Small intestine (tissue), 7 donors: ENCODE measurements at regions not wholly inside any gene's neighbourhood (a gene's known extent, or its start where the extent isn't known, plus 50 kb on each side); places are given as distances from the start of the nearest gene placed in this dataset.

Source experiments
- DNase-seq, 2 donors: peaks; one replicate each; pipeline versions ENCODE4 v3.0.0 to v3.0.0-alpha.2; 2013
- FAIRE-seq: peaks from 2 replicates; lab custom pipeline; 2012; peaks lifted over from hg19 to GRCh38; lab: Jason Lieb, UNC
- H3K27ac ChIP-seq, 3 donors: one replicate each; pipeline ENCODE4 v1.5.1; 2013; ENCODE audit warnings: low read length in 2 of 3, mild to moderate bottlenecking in 2 of 3, control low read depth in 1 of 3, inconsistent platforms in 1 of 3, low read depth in 1 of 3, moderate library complexity in 1 of 3
- H3K27me3 ChIP-seq, 3 donors: one replicate each; pipeline ENCODE4 v1.6.1; 2013; ENCODE audit warnings: low read length in 3 of 3, inconsistent platforms in 1 of 3; ENCODE audit not compliant: control insufficient read depth in 3 of 3, insufficient read depth in 3 of 3
- H3K36me3 ChIP-seq, 3 donors: one replicate each; pipeline ENCODE4 v1.6.1; 2013; ENCODE audit warnings: low read length in 3 of 3, inconsistent platforms in 1 of 3, low read depth in 1 of 3, mild to moderate bottlenecking in 1 of 3, moderate library complexity in 1 of 3; ENCODE audit not compliant: control insufficient read depth in 3 of 3, insufficient read depth in 2 of 3
- H3K4me1 ChIP-seq, 3 donors: one replicate each; pipeline ENCODE4 v1.6.1; 2013; ENCODE audit warnings: low read length in 2 of 3, inconsistent platforms in 1 of 3, low read depth in 1 of 3, mild to moderate bottlenecking in 1 of 3, moderate library complexity in 1 of 3; ENCODE audit not compliant: control insufficient read depth in 3 of 3, insufficient read depth in 2 of 3
- H3K4me3 ChIP-seq, 3 donors: one replicate each; pipeline ENCODE4 v1.5.1; 2013; ENCODE audit warnings: low read length in 3 of 3, control low read depth in 1 of 3, inconsistent platforms in 1 of 3, low read depth in 1 of 3, mild to moderate bottlenecking in 1 of 3, moderate library complexity in 1 of 3
- H3K9me3 ChIP-seq, 2 donors: one replicate each; pipeline ENCODE4 v1.6.1; 2013; ENCODE audit warnings: low read depth in 1 of 2, low read length in 1 of 2; ENCODE audit not compliant: control insufficient read depth in 2 of 2, insufficient read depth in 1 of 2
- WGBS, 3 donors: extraction: QIAGEN DNeasy Blood & Tissue Kit; methylation state at CpG; one replicate each; pipeline ENCODE4 v1.1.7; 2013; 5-methylcytosine and 5-hydroxymethylcytosine counted together
- donor health status: healthy with polysubstance abuse.
- donor health status: control.
- donor health status: control.
- donor health status: Bipolar disorder and iron deficiency.
- donor health status: healthy.

DNA sequence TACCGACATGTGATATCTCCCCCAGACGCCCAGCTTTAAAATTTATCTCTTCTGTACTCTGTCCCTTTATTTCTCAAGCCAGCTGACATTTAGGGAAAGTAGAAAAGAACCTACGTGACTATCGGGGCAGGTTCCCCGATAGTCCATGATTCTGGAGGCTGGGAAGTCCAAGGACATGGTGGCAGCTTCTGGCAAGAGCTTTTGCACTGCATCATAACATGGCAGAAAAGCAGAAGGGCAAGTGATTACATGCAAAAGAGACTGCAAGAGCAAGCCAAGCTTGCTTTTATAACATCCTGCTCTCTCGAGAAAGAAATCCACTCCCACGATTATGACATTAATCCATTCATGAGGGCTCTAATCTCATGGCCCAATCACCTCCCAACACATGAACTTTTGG lies 113.2 kb downstream of the CD164 start:
- H3K27ac ChIP-seq = no peak overlapping the region
- 95 to 97% (median 96%) methylated on average over 7 of the region's 7 CpGs for WGBS, 3 donors
- no peak for FAIRE-seq
- H3K4me3 ChIP-seq = no peak overlapping the region
- no peaks in the 10 kb centered on the region for H3K4me1 ChIP-seq
- no peaks in the 10 kb centered on the region for H3K36me3 ChIP-seq
- no peak for DNase-seq
- H3K27me3 ChIP-seq = no peaks in the 10 kb centered on the region
- peaks cover 0 to 16% of the 10 kb centered on the region in 2 donors for H3K9me3 ChIP-seq

DNA sequence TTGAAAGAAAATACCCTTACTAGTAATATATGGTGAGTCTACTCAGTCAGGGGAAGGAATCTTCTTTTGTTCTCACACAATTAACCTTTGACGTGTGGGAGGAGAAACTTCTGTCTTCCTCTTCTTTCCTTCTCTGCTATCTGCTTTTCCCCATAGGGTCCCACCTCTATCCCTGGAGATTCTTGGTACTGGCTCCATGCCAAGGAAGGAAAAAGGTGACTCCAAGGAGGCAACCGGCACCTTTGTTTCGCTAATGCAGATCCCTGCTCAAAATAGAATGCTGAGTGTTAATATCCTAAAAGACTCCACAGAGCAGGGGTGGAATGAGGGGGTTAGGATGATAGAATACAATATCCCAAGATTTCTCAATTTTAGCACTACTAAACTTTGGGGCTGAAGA lies 116.7 kb downstream of the CD164 start:
- H3K27me3 ChIP-seq = no peaks in the 10 kb centered on the region
- no peaks in the 10 kb centered on the region for H3K36me3 ChIP-seq
- no peaks in the 10 kb centered on the region for H3K4me1 ChIP-seq
- H3K9me3 ChIP-seq = peaks cover 0 to 12% of the 10 kb centered on the region in 2 donors
- WGBS, 3 donors = 87 to 92% (median 87%) methylated on average over 3 of the region's 3 CpGs
- DNase-seq = no peak
- H3K27ac ChIP-seq = no peak overlapping the region
- no peak for FAIRE-seq
- no peak overlapping the region for H3K4me3 ChIP-seq

DNA sequence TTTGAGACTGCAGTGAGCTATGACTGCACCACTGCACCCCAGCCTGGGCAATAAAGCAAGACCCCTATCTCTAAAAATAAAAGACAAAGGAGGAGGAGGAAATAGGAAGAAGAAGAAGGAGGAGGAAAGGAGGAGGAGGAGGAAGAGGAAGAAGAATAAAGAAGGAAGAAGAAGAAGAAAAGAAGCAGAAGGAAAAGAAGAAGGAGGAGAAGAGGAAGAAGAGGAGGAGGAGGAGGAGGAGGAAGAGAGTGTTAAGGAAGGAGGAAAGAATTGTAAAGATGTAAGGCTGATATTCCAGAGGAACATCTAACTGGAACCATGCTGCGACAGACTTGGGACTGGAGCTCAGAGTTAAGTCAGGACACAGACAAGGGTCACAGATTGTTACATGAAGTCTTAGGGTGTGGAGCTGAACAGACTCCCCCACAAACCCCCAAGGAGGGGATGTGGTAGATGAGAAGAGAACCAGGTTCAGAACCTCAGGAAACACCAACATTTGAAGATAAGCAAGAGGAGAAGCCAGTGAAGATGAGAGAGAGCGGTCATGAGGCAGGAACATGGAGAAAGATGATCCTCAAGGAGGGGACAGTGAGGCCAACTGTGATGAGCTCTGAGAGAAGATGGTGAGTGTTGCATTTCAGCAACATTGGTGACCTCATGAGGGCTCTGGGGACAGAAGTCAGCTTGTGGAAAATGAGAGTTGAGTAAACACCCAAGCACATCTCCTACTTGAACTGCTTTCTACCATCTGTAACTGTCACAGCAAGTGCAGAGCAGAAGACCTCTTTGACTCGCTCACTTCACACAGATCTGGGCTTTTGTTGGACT lies 118.2 kb downstream of the CD164 start:
- no peaks in the 10 kb centered on the region for H3K27me3 ChIP-seq
- H3K4me3 ChIP-seq = no peak overlapping the region
- no peak for FAIRE-seq
- no peaks in the 10 kb centered on the region for H3K4me1 ChIP-seq
- H3K36me3 ChIP-seq = no peaks in the 10 kb centered on the region
- peaks cover 0 to 7% of the 10 kb centered on the region in 2 donors for H3K9me3 ChIP-seq
- H3K27ac ChIP-seq = no peak overlapping the region
- DNase-seq = no peak
- WGBS, 3 donors = 94 to 96% (median 95%) methylated on average over 3 of the region's 3 CpGs

DNA sequence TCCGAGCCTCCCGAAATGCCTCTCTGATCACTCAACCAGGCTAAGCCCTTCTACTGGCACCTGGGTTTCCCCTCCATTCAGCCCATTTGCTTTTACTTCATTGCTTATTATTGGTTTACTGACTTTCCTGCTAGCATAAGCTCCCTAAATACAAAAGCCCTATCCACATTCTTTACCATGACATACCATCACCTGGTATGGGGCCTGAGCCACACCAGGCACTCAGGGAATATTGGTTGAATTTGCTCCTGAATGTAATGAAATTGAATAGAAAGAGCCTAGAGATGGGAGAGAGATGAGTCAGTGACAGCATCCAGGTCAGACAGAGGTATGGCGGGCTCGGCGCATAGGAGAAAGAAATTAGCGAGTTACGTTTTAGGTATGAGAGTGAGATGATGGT lies 120.0 kb downstream of the CD164 start:
- 86 to 99% (median 98%) methylated on average over 7 of the region's 7 CpGs for WGBS, 3 donors
- no peaks in the 10 kb centered on the region for H3K9me3 ChIP-seq
- FAIRE-seq = no peak
- no peak overlapping the region for H3K27ac ChIP-seq
- H3K36me3 ChIP-seq = no peaks in the 10 kb centered on the region
- H3K4me1 ChIP-seq = no peaks in the 10 kb centered on the region
- no peak for DNase-seq
- H3K4me3 ChIP-seq = no peak overlapping the region
- no peaks in the 10 kb centered on the region for H3K27me3 ChIP-seq

DNA sequence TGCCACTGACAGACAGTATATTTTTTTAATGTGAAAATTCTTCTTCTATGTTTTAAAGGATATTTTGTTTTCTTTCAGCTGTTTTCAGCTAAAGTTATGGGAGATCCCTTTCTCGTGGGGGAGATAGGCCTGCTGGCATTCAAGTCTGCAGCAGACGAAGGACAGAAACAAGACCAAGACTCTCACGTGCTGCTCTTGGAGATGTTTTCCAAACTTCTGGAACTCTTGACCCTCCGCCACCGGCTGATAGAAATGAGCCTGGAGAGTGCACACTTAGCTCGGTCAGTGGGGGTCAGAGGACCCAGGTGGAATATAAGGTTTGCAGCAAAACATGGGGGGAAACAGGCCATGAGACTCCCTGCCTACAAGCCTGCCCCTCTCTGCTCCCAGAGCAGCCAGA lies 120.5 kb downstream of the CD164 start:
- Histone ChIP-seq H3K4me3 (no peak overlapping the region), H3K27ac (no peak overlapping the region), H3K9me3 (no peaks in the 10 kb centered on the region), H3K36me3 (no peaks in the 10 kb centered on the region), H3K4me1 (no peaks in the 10 kb centered on the region), H3K27me3 (no peaks in the 10 kb centered on the region)
- DNase-seq (no peak), FAIRE-seq (no peak)
- WGBS, 3 donors = 62 to 98% (median 91%) methylated on average over 6 of the region's 6 CpGs

DNA sequence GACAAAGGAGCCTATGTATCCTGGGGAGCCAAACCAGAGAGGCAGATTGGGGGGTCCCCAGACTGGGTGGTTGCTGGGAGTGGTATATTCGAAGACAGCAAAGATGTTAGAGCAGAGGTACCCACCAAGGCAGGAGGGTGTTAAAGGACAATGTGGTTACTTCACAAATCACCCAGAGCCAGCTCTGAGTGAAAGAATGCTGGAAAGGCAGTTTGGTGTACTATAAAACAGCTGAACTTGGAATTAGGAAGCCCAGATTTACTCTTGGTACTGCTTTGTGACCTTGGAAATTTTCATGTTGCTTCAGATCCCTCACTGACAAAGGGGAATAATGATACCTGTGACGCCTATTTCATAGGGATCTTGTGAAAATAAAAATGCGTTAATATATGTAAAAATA lies 121.6 kb downstream of the CD164 start:
- H3K27ac ChIP-seq = no peak overlapping the region
- DNase-seq (no peak), FAIRE-seq (no peak)

DNA sequence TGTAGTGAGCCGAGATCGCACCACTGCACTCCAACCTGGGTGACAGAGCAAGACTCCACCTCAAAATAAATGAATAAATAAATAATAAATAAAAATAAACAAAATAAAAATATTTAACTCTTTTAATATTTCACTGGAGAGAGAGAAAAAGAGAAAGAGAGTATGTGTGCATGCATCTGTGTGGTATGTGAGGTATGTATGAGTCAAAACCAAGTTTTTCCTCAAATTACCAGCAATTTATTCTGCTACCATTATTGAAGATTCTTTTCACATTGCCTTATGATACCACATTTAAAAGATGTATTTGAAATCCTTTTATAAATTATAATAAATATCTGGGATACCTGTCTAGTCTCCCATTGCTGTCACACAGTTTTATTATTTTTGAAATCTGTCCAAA lies 122.1 kb downstream of the CD164 start:
- Histone ChIP-seq H3K9me3 (no peaks in the 10 kb centered on the region), H3K36me3 (no peaks in the 10 kb centered on the region), H3K27ac (no peak overlapping the region), H3K27me3 (no peaks in the 10 kb centered on the region), H3K4me1 (peaks cover 0 to 6% (median 6%) of the 10 kb centered on the region in 3 donors), H3K4me3 (no peak overlapping the region)
- no peak for FAIRE-seq
- no peak for DNase-seq
- 97 to 100% (median 98%) methylated on average over 2 of the region's 2 CpGs for WGBS, 3 donors

More for the DNA sequence above, 121.6 kb downstream of the CD164 start:
- peaks cover 0 to 6% (median 3%) of the 10 kb centered on the region in 3 donors for H3K4me1 ChIP-seq
- H3K9me3 ChIP-seq = no peaks in the 10 kb centered on the region
- H3K4me3 ChIP-seq = no peak overlapping the region
- 91 to 94% (median 91%) methylated on average over 3 of the region's 3 CpGs for WGBS, 3 donors
- H3K36me3 ChIP-seq = no peaks in the 10 kb centered on the region
- H3K27me3 ChIP-seq = no peaks in the 10 kb centered on the region

DNA sequence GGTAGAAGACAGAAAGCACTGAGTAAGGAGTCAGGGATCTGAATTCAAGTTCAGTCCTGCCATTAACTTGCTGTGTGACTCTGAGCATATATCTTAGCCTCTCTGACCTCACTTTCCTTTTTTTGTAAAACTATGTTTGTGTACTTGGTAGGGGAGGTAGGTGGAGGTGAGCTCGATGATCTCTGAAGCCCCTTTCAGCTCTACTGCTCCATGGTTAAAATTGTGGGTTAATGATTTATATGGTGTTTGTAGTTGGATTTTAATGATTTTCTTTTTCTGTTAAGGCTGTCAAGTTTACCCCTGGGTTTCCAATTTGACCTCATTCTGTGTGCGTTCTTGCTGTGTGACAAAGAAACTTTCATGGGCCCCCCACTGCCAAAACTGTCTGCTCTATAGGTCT lies 124.1 kb downstream of the CD164 start:
- no peak overlapping the region for H3K27ac ChIP-seq
- H3K9me3 ChIP-seq = no peaks in the 10 kb centered on the region
- WGBS, 3 donors = 82 to 88% (median 85%) methylated on average over 2 of the region's 2 CpGs
- no peak for FAIRE-seq
- DNase-seq = no peak
- no peak overlapping the region for H3K4me3 ChIP-seq
- H3K36me3 ChIP-seq = no peaks in the 10 kb centered on the region
- H3K27me3 ChIP-seq = no peaks in the 10 kb centered on the region
- peaks cover 0 to 7% (median 6%) of the 10 kb centered on the region in 3 donors for H3K4me1 ChIP-seq
